ENCODE measurements at regions not wholly inside any gene's neighbourhood (a gene's known extent, or its start where the extent isn't known, plus 50 kb on each side); places are given as distances from the start of the nearest gene placed in this dataset.

DNA sequence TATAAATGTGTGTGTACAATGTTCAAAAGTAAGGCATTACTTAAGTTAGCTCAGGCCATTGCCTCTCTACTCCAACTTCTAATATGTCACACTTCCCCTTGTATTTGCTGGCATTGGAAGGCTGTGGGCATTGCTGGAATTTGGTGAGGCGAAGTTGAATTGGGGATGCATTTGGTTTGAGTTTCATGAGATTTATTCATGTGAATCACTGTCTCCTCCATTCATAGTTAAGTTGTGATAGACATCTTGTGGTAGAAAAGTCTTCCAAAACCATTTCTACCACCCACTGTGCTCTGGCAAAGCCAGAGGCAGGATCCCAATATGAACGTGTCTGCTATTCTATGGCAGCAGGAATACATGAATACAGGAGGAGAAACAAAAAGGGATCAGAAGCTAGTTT lies 397.8 kb upstream of the USP24 start:
- Histone ChIP-seq H3K9me3 (peaks cover 0 to 5% (median 0%) of the 10 kb centered on the region in 3 donors), H3K36me3 (replicated peaks in 1 of 2; ENCODE audit: insufficient read depth in 1 of 2, low read depth in 2 of 2) (no peaks in the 10 kb centered on the region), H3K27ac (no peak overlapping the region), H3K4me1 (no peaks in the 10 kb centered on the region), H3K4me3 (no peak overlapping the region), H3K27me3 (no peaks in the 10 kb centered on the region)
- intact Hi-C loops (cut with DNase I) = no loop called here
- TF ChIP-seq CTCF (IDR thresholded peaks at IDR 0.05) (no peak), POLR2A (IDR thresholded peaks at IDR 0.05) (no peak)
- no peak for ATAC-seq
- 69 to 83% methylated on average over 2 of the region's 2 CpGs for WGBS, 2 donors
- DNase-seq = no peak

GRCh38 chr1:55611123-55611522 lies 396.0 kb upstream of the USP24 start:
- peaks cover 0 to 9% (median 0%) of the 10 kb centered on the region in 3 donors for H3K9me3 ChIP-seq
- intact Hi-C loops (cut with DNase I) = no loop called here
- TF ChIP-seq POLR2A (IDR thresholded peaks at IDR 0.05) (no peak), CTCF (IDR thresholded peaks at IDR 0.05) (no peak)
- DNase-seq (no peak), ATAC-seq (no peak)
- H3K36me3 ChIP-seq (replicated peaks in 1 of 2; ENCODE audit: insufficient read depth in 1 of 2, low read depth in 2 of 2) = no peaks in the 10 kb centered on the region
- no peaks in the 10 kb centered on the region for H3K27me3 ChIP-seq
- H3K4me3 ChIP-seq = no peak overlapping the region
- no peak overlapping the region for H3K27ac ChIP-seq
- no peaks in the 10 kb centered on the region for H3K4me1 ChIP-seq
- 80 to 94% methylated on average over 2 of the region's 2 CpGs for WGBS, 2 donors

- no peak overlapping the region for H3K4me3 ChIP-seq
- peaks cover 0 to 9% (median 0%) of the 10 kb centered on the region in 3 donors for H3K9me3 ChIP-seq
- DNase-seq (no peak), ATAC-seq (no peak)
- H3K27ac ChIP-seq = no peak overlapping the region
- no peaks in the 10 kb centered on the region for H3K4me1 ChIP-seq
- H3K27me3 ChIP-seq = no peaks in the 10 kb centered on the region
- no peaks in the 10 kb centered on the region for H3K36me3 ChIP-seq (replicated peaks in 1 of 2; ENCODE audit: insufficient read depth in 1 of 2, low read depth in 2 of 2)
- TF ChIP-seq CTCF (IDR thresholded peaks at IDR 0.05) (no peak), POLR2A (IDR thresholded peaks at IDR 0.05) (no peak)
- intact Hi-C loops (cut with DNase I) = no loop called here
- WGBS, 2 donors = 47 to 55% methylated on average over 3 of the region's 3 CpGs
These were observed 395.0 kb upstream of the USP24 start for GRCh38 chr1:55610203-55610602.

DNA sequence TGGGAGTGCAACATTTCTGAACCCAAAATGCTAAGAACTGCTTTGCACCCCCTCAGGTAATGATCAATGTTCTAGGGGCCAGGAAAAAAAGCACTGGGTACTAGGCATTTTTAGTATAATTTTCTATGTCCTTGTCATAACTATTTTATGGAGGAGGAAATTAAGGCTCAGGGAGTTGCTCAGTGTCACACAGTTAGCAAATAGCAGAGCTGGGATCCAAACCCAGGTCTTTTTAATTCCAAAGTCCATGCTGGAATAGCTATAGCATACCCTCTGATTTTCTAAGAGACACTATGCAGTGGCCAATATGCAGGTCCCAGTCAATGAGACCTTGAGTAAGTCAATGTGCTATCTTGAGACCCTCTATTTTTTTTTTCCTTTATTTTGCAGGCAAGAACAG lies 394.5 kb upstream of the USP24 start:
- no peaks in the 10 kb centered on the region for H3K4me1 ChIP-seq
- peaks cover 0 to 9% (median 0%) of the 10 kb centered on the region in 3 donors for H3K9me3 ChIP-seq
- no peak overlapping the region for H3K4me3 ChIP-seq
- H3K36me3 ChIP-seq (replicated peaks in 1 of 2; ENCODE audit: insufficient read depth in 1 of 2, low read depth in 2 of 2) = no peaks in the 10 kb centered on the region
- DNase-seq (no peak), ATAC-seq (no peak)
- intact Hi-C loops (cut with DNase I) = no loop called here
- H3K27me3 ChIP-seq = no peaks in the 10 kb centered on the region
- no peak for TF ChIP-seq POLR2A (IDR thresholded peaks at IDR 0.05)
- no peak for TF ChIP-seq CTCF (IDR thresholded peaks at IDR 0.05)
- no peak overlapping the region for H3K27ac ChIP-seq

- TF ChIP-seq POLR2A (IDR thresholded peaks at IDR 0.05) (no peak), CTCF (IDR thresholded peaks at IDR 0.05) (no peak)
- ATAC-seq (no peak), DNase-seq (no peak)
- Histone ChIP-seq H3K36me3 (replicated peaks in 1 of 2; ENCODE audit: insufficient read depth in 1 of 2, low read depth in 2 of 2) (no peaks in the 10 kb centered on the region), H3K27ac (no peak overlapping the region), H3K27me3 (no peaks in the 10 kb centered on the region), H3K9me3 (peaks cover 0 to 9% (median 0%) of the 10 kb centered on the region in 3 donors), H3K4me1 (no peaks in the 10 kb centered on the region), H3K4me3 (no peak overlapping the region)
- 53 to 66% methylated on average over 3 of the region's 3 CpGs for WGBS, 2 donors
- intact Hi-C loops (cut with DNase I) = no loop called here
These were observed 390.0 kb upstream of the USP24 start for GRCh38 chr1:55605155-55605554.
